ENCODE measurements at regions not wholly inside any gene's neighbourhood (a gene's known extent, or its start where the extent isn't known, plus 50 kb on each side); places are given as distances from the start of the nearest gene placed in this dataset.

GRCh38 chr10:2188371-2188770 is 451.0 kb upstream of the ADARB2 start:
- Histone ChIP-seq H3K27me3 (ENCODE audit: control insufficient read depth in 5 of 5, insufficient read depth in 4 of 5, low read length in 5 of 5) (no peaks in the 10 kb centered on the region), H3K9me3 (ENCODE audit: control insufficient read depth in 5 of 5, low read length in 5 of 5) (peaks cover 0 to 5% (median 0%) of the 10 kb centered on the region in 5 donors), H3K9ac (ENCODE audit: low read length in 5 of 5) (no peak overlapping the region), H3K4me1 (ENCODE audit: control insufficient read depth in 5 of 5, insufficient read depth in 5 of 5, low read length in 5 of 5) (no peaks in the 10 kb centered on the region), H3K27ac (ENCODE audit: low read depth, low read length) (no peak overlapping the region), H3K36me3 (ENCODE audit: control insufficient read depth in 5 of 5, insufficient read depth in 5 of 5, low read length in 5 of 5) (no peaks in the 10 kb centered on the region), H3K4me3 (ENCODE audit: low read depth in 1 of 5, low read length in 5 of 5) (no peak overlapping the region)

- H3K27ac ChIP-seq (ENCODE audit: low read depth, low read length) = no peak overlapping the region
- peaks cover 0 to 3% (median 0%) of the 10 kb centered on the region in 5 donors for H3K27me3 ChIP-seq (ENCODE audit: control insufficient read depth in 5 of 5, insufficient read depth in 4 of 5, low read length in 5 of 5)
- H3K36me3 ChIP-seq (ENCODE audit: control insufficient read depth in 5 of 5, insufficient read depth in 5 of 5, low read length in 5 of 5) = no peaks in the 10 kb centered on the region
- H3K9me3 ChIP-seq (ENCODE audit: control insufficient read depth in 5 of 5, low read length in 5 of 5) = peaks cover 0 to 7% (median 0%) of the 10 kb centered on the region in 5 donors
- H3K4me1 ChIP-seq (ENCODE audit: control insufficient read depth in 5 of 5, insufficient read depth in 5 of 5, low read length in 5 of 5) = no peaks in the 10 kb centered on the region
- no peak overlapping the region for H3K9ac ChIP-seq (ENCODE audit: low read length in 5 of 5)
- H3K4me3 ChIP-seq (ENCODE audit: low read depth in 1 of 5, low read length in 5 of 5) = no peak overlapping the region
Measured at GRCh38 chr10:2173327-2173726, 436.0 kb upstream of the ADARB2 start.

- H3K36me3 ChIP-seq (ENCODE audit: control insufficient read depth in 5 of 5, insufficient read depth in 5 of 5, low read length in 5 of 5) = no peaks in the 10 kb centered on the region
- no peaks in the 10 kb centered on the region for H3K27me3 ChIP-seq (ENCODE audit: control insufficient read depth in 5 of 5, insufficient read depth in 4 of 5, low read length in 5 of 5)
- no peak overlapping the region for H3K27ac ChIP-seq (ENCODE audit: low read depth, low read length)
- H3K4me3 ChIP-seq (ENCODE audit: low read depth in 1 of 5, low read length in 5 of 5) = no peak overlapping the region
- H3K4me1 ChIP-seq (ENCODE audit: control insufficient read depth in 5 of 5, insufficient read depth in 5 of 5, low read length in 5 of 5) = no peaks in the 10 kb centered on the region
- H3K9me3 ChIP-seq (ENCODE audit: control insufficient read depth in 5 of 5, low read length in 5 of 5) = no peaks in the 10 kb centered on the region
- no peak overlapping the region for H3K9ac ChIP-seq (ENCODE audit: low read length in 5 of 5)
Measured at GRCh38 chr10:2165771-2166460, 428.6 kb upstream of the ADARB2 start.

DNA sequence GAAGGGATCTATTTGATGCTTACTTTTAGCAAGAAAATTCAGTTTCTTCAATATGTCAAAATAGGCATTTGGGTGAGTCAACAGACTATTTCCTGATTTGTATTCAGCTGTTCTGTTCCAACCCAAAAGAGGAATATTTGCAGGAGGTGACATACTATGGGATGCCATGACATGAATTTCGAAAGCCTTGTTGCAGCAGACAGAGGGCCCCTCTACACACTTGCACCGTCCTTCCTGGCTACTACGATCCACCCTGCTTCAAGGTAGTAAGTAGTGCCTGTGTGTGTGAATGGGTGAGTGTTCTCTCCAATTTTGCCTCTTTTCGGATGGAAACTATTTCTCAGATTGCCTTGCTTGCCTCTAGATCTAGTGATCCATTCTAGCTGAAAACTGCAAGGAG is 413.0 kb upstream of the ADARB2 start:
- no peaks in the 10 kb centered on the region for H3K9me3 ChIP-seq (ENCODE audit: control insufficient read depth in 5 of 5, low read length in 5 of 5)
- no peaks in the 10 kb centered on the region for H3K4me1 ChIP-seq (ENCODE audit: control insufficient read depth in 5 of 5, insufficient read depth in 5 of 5, low read length in 5 of 5)
- no peaks in the 10 kb centered on the region for H3K36me3 ChIP-seq (ENCODE audit: control insufficient read depth in 5 of 5, insufficient read depth in 5 of 5, low read length in 5 of 5)
- H3K27ac ChIP-seq (ENCODE audit: low read depth, low read length) = no peak overlapping the region
- peaks cover 0 to 11% (median 4%) of the 10 kb centered on the region in 5 donors for H3K27me3 ChIP-seq (ENCODE audit: control insufficient read depth in 5 of 5, insufficient read depth in 4 of 5, low read length in 5 of 5)
- no peak overlapping the region for H3K4me3 ChIP-seq (ENCODE audit: low read depth in 1 of 5, low read length in 5 of 5)
- H3K9ac ChIP-seq (ENCODE audit: low read length in 5 of 5) = no peak overlapping the region

DNA sequence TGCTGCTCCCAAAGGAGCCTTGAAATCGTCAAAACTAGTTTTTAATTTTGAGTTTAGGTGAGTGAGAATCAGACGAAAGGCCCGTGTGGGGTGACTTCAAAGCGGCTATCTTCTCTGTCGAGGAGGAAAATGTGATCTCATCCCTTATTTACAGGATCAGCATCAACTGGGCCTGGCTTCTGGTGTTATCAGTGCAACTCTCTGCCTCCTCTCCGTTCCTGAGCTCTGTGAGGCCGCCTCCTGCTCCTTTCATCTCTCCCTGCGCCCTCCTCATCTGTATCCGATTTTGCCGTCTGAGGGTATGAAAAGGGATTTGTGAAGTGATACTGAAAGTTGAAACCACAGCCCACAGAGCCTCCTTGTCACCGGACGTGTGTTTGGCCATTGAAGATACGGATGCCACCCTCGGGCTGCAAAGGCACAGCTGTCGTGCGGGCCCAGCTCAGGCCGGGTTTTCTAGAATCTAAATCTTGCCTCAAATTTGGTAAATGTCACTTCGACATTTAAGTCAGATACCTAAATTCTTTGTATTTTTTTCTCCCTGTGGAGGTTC is 408.7 kb upstream of the ADARB2 start:
- H3K27ac ChIP-seq (ENCODE audit: low read depth, low read length) = no peak overlapping the region
- no peaks in the 10 kb centered on the region for H3K36me3 ChIP-seq (ENCODE audit: control insufficient read depth in 5 of 5, insufficient read depth in 5 of 5, low read length in 5 of 5)
- no peak overlapping the region for H3K4me3 ChIP-seq (ENCODE audit: low read depth in 1 of 5, low read length in 5 of 5)
- peaks cover 0 to 11% (median 4%) of the 10 kb centered on the region in 5 donors for H3K27me3 ChIP-seq (ENCODE audit: control insufficient read depth in 5 of 5, insufficient read depth in 4 of 5, low read length in 5 of 5)
- H3K9ac ChIP-seq (ENCODE audit: low read length in 5 of 5) = no peak overlapping the region
- no peaks in the 10 kb centered on the region for H3K9me3 ChIP-seq (ENCODE audit: control insufficient read depth in 5 of 5, low read length in 5 of 5)
- no peaks in the 10 kb centered on the region for H3K4me1 ChIP-seq (ENCODE audit: control insufficient read depth in 5 of 5, insufficient read depth in 5 of 5, low read length in 5 of 5)

GRCh38 chr10:2145491-2145890 is 408.2 kb upstream of the ADARB2 start:
- H3K9me3 ChIP-seq (ENCODE audit: control insufficient read depth in 5 of 5, low read length in 5 of 5) = no peaks in the 10 kb centered on the region
- H3K27ac ChIP-seq (ENCODE audit: low read depth, low read length) = no peak overlapping the region
- H3K27me3 ChIP-seq (ENCODE audit: control insufficient read depth in 5 of 5, insufficient read depth in 4 of 5, low read length in 5 of 5) = peaks cover 0 to 11% (median 4%) of the 10 kb centered on the region in 5 donors
- H3K4me3 ChIP-seq (ENCODE audit: low read depth in 1 of 5, low read length in 5 of 5) = no peak overlapping the region
- no peak overlapping the region for H3K9ac ChIP-seq (ENCODE audit: low read length in 5 of 5)
- no peaks in the 10 kb centered on the region for H3K36me3 ChIP-seq (ENCODE audit: control insufficient read depth in 5 of 5, insufficient read depth in 5 of 5, low read length in 5 of 5)
- H3K4me1 ChIP-seq (ENCODE audit: control insufficient read depth in 5 of 5, insufficient read depth in 5 of 5, low read length in 5 of 5) = no peaks in the 10 kb centered on the region

- Histone ChIP-seq H3K4me3 (ENCODE audit: low read depth in 1 of 5, low read length in 5 of 5) (no peak overlapping the region), H3K27me3 (ENCODE audit: control insufficient read depth in 5 of 5, insufficient read depth in 4 of 5, low read length in 5 of 5) (peaks cover 0 to 11% (median 4%) of the 10 kb centered on the region in 5 donors), H3K9ac (ENCODE audit: low read length in 5 of 5) (no peak overlapping the region), H3K27ac (ENCODE audit: low read depth, low read length) (no peak overlapping the region), H3K4me1 (ENCODE audit: control insufficient read depth in 5 of 5, insufficient read depth in 5 of 5, low read length in 5 of 5) (no peaks in the 10 kb centered on the region), H3K36me3 (ENCODE audit: control insufficient read depth in 5 of 5, insufficient read depth in 5 of 5, low read length in 5 of 5) (no peaks in the 10 kb centered on the region), H3K9me3 (ENCODE audit: control insufficient read depth in 5 of 5, low read length in 5 of 5) (no peaks in the 10 kb centered on the region)
Measured at GRCh38 chr10:2144584-2144983, 407.3 kb upstream of the ADARB2 start.

DNA sequence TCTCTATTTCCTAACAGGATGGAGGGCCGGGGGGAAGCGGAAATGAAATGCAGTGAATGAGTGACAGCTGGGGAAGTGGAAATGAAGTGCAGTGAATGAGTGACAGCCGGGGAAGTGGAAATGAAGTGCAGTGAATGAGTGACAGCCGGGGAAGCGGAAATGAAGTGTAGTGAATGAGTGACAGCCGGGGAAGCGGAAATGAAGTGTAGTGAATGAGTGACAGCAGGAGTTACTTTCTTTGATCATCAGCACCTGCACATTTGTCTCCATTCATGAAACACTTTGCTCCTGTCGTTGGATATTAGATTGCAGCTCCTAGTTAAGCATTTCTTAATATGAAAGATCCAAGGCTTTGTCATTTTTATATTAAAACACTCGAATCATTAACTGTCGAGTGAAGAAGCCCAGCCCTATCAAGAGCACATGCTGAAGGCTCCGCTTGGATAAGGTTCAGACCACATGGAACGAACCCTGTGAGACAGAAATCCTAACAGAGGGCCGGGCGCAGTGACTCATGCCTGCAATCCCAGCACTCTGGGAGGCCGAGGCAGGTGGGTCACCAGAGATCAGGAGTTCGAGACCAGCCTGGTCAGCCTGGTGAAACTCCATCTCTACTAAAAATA is 406.0 kb upstream of the ADARB2 start:
- Histone ChIP-seq H3K27me3 (ENCODE audit: control insufficient read depth in 5 of 5, insufficient read depth in 4 of 5, low read length in 5 of 5) (peaks cover 0 to 11% (median 4%) of the 10 kb centered on the region in 5 donors), H3K36me3 (ENCODE audit: control insufficient read depth in 5 of 5, insufficient read depth in 5 of 5, low read length in 5 of 5) (no peaks in the 10 kb centered on the region), H3K9me3 (ENCODE audit: control insufficient read depth in 5 of 5, low read length in 5 of 5) (no peaks in the 10 kb centered on the region), H3K4me3 (ENCODE audit: low read depth in 1 of 5, low read length in 5 of 5) (no peak overlapping the region), H3K4me1 (ENCODE audit: control insufficient read depth in 5 of 5, insufficient read depth in 5 of 5, low read length in 5 of 5) (no peaks in the 10 kb centered on the region), H3K9ac (ENCODE audit: low read length in 5 of 5) (no peak overlapping the region), H3K27ac (ENCODE audit: low read depth, low read length) (no peak overlapping the region)

GRCh38 chr10:2139746-2140145 is 402.4 kb upstream of the ADARB2 start:
- H3K9ac ChIP-seq (ENCODE audit: low read length in 5 of 5) = no peak overlapping the region
- no peaks in the 10 kb centered on the region for H3K36me3 ChIP-seq (ENCODE audit: control insufficient read depth in 5 of 5, insufficient read depth in 5 of 5, low read length in 5 of 5)
- H3K4me3 ChIP-seq (ENCODE audit: low read depth in 1 of 5, low read length in 5 of 5) = no peak overlapping the region
- H3K27ac ChIP-seq (ENCODE audit: low read depth, low read length) = no peak overlapping the region
- H3K27me3 ChIP-seq (ENCODE audit: control insufficient read depth in 5 of 5, insufficient read depth in 4 of 5, low read length in 5 of 5) = no peaks in the 10 kb centered on the region
- H3K4me1 ChIP-seq (ENCODE audit: control insufficient read depth in 5 of 5, insufficient read depth in 5 of 5, low read length in 5 of 5) = no peaks in the 10 kb centered on the region
- H3K9me3 ChIP-seq (ENCODE audit: control insufficient read depth in 5 of 5, low read length in 5 of 5) = peaks cover 0 to 3% (median 0%) of the 10 kb centered on the region in 5 donors

DNA sequence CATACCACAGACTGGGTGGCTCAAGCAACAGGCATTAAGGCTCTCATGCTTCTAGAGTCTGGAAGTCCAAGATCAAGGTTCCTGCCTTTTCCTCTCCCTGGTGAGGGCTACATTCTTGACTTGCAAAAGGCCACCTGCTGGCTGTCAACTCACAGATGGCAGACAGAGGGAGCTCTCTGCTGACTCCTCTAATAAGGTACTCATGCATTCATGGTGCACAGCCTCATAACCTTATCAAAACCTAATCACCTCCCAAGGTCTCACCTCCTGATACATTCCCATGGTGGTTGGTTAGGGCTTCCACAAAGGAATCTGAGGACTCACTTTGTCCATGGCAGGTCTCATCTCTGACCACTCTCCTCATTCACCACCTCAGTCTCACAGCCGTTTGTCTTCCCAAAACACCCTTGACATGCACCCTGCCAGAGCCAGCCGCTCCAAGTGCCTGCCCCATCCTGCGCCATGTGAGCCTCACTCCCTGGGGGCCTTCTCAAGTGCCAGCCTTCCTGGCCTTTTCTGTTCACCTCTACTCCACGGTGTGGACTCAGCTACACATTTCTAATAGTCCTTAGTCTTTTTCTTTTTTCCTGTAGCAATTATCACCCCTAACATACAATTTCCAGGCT is 400.3 kb upstream of the ADARB2 start:
- Histone ChIP-seq H3K9me3 (ENCODE audit: control insufficient read depth in 5 of 5, low read length in 5 of 5) (peaks cover 0 to 3% (median 0%) of the 10 kb centered on the region in 5 donors), H3K4me3 (ENCODE audit: low read depth in 1 of 5, low read length in 5 of 5) (no peak overlapping the region), H3K27ac (ENCODE audit: low read depth, low read length) (no peak overlapping the region), H3K9ac (ENCODE audit: low read length in 5 of 5) (no peak overlapping the region), H3K36me3 (ENCODE audit: control insufficient read depth in 5 of 5, insufficient read depth in 5 of 5, low read length in 5 of 5) (no peaks in the 10 kb centered on the region), H3K4me1 (ENCODE audit: control insufficient read depth in 5 of 5, insufficient read depth in 5 of 5, low read length in 5 of 5) (no peaks in the 10 kb centered on the region), H3K27me3 (ENCODE audit: control insufficient read depth in 5 of 5, insufficient read depth in 4 of 5, low read length in 5 of 5) (no peaks in the 10 kb centered on the region)

All from subcutaneous abdominal adipose tissue (tissue), 5 donors.